Hepatocyte (in vitro differentiated cells): ENCODE measurements at regions not wholly inside any gene's neighbourhood (a gene's known extent, or its start where the extent isn't known, plus 50 kb on each side); places are given as distances from the start of the nearest gene placed in this dataset.
"Not testable (repeated sequence)": the region's sequence is repeated elsewhere in the genome, so short reads cannot be mapped to it uniquely, and the experiment has no call there.

Experiments
- DNase-seq: peaks from one replicate; pipeline ENCODE4 v3.0.0-alpha.2; 2016; ENCODE audit warnings: low spot score
- H2AFZ ChIP-seq: fragments of 200-600 bp; sonication (generic); 2 replicates; pipeline ENCODE4 v1.6.0; 2016; ENCODE audit warnings: antibody characterized with exemption, mild to moderate bottlenecking
- H3K27ac ChIP-seq: fragments of 200-600 bp; sonication (generic); 2 replicates; pipeline ENCODE4 v1.5.1; 2016; ENCODE audit warnings: mild to moderate bottlenecking
- H3K27me3 ChIP-seq: fragments of 200-600 bp; sonication (generic); 2 replicates; pipeline ENCODE4 v1.6.1; 2016
- H3K36me3 ChIP-seq: fragments of 200-600 bp; sonication (generic); replicated peaks from 2 replicates; pipeline ENCODE4 v1.5.1; 2016; ENCODE audit warnings: low read depth; ENCODE audit not compliant: insufficient read depth
- H3K4me1 ChIP-seq: fragments of 200-600 bp; sonication (generic); 2 replicates; pipeline ENCODE4 v1.5.1; 2016; ENCODE audit warnings: mild to moderate bottlenecking, moderate library complexity; ENCODE audit not compliant: insufficient read depth
- H3K4me2 ChIP-seq: fragments of 200-600 bp; sonication (generic); 2 replicates; pipeline ENCODE4 v1.6.0; 2016
- H3K4me3 ChIP-seq: fragments of 200-600 bp; sonication (generic); 2 replicates; pipeline ENCODE4 v1.5.1; 2016; ENCODE audit warnings: mild to moderate bottlenecking
- H3K79me2 ChIP-seq: fragments of 200-600 bp; sonication (generic); 2 replicates; pipeline ENCODE4 v1.6.0; 2017; ENCODE audit warnings: mild to moderate bottlenecking
- H3K9me2 ChIP-seq: fragments of 200-600 bp; sonication (generic); replicated peaks from 2 replicates; pipeline ENCODE4 v1.6.0; 2017; ENCODE audit warnings: mild to moderate bottlenecking; ENCODE audit not compliant: insufficient read depth
- H3K9me3 ChIP-seq: fragments of 200-600 bp; sonication (generic); 2 replicates; pipeline ENCODE4 v1.5.1; 2016; ENCODE audit warnings: low read depth, mild to moderate bottlenecking
- H4K20me1 ChIP-seq: fragments of 200-600 bp; sonication (generic); 2 replicates; pipeline ENCODE4 v1.6.0; 2016; ENCODE audit warnings: mild to moderate bottlenecking; ENCODE audit not compliant: insufficient read depth, poor library complexity, severe bottlenecking
- EZH2 ChIP-seq: fragments of 200-600 bp; sonication (generic); IDR thresholded peaks from 2 replicates; pipeline ENCODE4 v1.6.1; 2016; ENCODE audit warnings: antibody characterized with exemption, mild to moderate bottlenecking, borderline replicate concordance
- EZH2phosphoT487 ChIP-seq: fragments of 200-600 bp; sonication (generic); IDR thresholded peaks from one replicate; pipeline ENCODE4 v1.6.1; 2018; ENCODE audit warnings: antibody characterized with exemption, mild to moderate bottlenecking, low read depth, moderate library complexity; ENCODE audit not compliant: unreplicated experiment, severe bottlenecking
- WGBS: methylation state at CpG from one replicate; pipeline ENCODE4 v1.1.6; 2016; ENCODE audit warnings: low lambda C conversion rate; ENCODE audit errors: missing lambda C conversion rate; 5-methylcytosine and 5-hydroxymethylcytosine counted together
- TF ChIP-seq, protein P1 (sequence below): fragments of 200-600 bp; sonication (generic); IDR thresholded peaks from 2 replicates; pipeline ENCODE4 v1.5.1; 2016; ENCODE audit warnings: antibody characterized with exemption, mild to moderate bottlenecking; ENCODE audit not compliant: poor library complexity

DNA sequence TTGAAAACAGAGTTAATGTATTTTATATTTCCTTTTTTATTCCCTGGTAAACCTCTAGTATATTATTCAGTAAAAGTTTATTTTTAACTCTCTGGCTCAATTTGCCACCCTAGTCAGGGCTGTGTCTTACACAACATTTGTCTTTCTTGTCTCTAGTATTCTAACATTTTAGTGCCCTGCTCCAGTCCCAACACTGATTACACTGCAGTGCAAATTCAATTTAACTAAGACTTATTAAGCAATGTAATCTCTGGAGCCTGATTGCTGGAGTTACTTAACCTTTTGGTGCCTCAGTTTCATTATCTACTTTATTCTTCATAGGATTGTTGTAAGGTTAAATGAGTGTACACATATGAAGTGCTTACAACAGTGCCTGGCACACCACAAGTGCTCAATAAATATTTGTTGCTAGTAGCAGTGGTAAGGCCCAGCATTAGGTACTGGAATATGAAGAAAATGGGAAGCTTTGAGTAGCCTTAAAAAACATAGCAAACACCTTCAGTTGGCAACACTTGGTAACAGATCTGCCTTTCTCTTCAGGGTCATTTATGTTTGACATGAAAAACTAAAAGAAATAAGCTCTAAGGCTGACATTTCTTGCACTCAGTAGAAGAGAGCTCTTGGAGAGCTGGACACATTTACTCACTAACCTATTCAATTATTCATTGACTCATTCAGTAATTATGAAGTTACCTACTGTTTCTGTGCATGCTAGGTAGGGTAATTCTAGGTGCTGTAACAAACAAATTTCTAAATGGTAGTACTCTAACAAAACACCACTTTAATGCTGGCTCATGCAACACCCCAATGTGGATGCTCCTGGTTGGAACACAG, 364.5 kb upstream of the EPHA3 start:
- no peaks in the 10 kb centered on the region for H4K20me1 ChIP-seq
- H3K36me3 ChIP-seq, result no peaks in the 10 kb centered on the region
- no peaks in the 10 kb centered on the region for H3K4me1 ChIP-seq
- no peaks in the 10 kb centered on the region for H3K9me2 ChIP-seq
- H3K9me3 ChIP-seq, result no peaks in the 10 kb centered on the region
- no peak overlapping the region for H3K27ac ChIP-seq
- H3K27me3 ChIP-seq, result no peaks in the 10 kb centered on the region
- no peaks in the 10 kb centered on the region for H3K79me2 ChIP-seq
- TF ChIP-seq, protein P1, sequence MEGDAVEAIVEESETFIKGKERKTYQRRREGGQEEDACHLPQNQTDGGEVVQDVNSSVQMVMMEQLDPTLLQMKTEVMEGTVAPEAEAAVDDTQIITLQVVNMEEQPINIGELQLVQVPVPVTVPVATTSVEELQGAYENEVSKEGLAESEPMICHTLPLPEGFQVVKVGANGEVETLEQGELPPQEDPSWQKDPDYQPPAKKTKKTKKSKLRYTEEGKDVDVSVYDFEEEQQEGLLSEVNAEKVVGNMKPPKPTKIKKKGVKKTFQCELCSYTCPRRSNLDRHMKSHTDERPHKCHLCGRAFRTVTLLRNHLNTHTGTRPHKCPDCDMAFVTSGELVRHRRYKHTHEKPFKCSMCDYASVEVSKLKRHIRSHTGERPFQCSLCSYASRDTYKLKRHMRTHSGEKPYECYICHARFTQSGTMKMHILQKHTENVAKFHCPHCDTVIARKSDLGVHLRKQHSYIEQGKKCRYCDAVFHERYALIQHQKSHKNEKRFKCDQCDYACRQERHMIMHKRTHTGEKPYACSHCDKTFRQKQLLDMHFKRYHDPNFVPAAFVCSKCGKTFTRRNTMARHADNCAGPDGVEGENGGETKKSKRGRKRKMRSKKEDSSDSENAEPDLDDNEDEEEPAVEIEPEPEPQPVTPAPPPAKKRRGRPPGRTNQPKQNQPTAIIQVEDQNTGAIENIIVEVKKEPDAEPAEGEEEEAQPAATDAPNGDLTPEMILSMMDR, result no peak
- TF ChIP-seq EZH2 (no peak), EZH2phosphoT487 (no peak)
- H3K4me3 ChIP-seq, result no peak overlapping the region
- H2AFZ ChIP-seq, result no peak overlapping the region
- no peak for DNase-seq
- H3K4me2 ChIP-seq, result no peak overlapping the region

DNA sequence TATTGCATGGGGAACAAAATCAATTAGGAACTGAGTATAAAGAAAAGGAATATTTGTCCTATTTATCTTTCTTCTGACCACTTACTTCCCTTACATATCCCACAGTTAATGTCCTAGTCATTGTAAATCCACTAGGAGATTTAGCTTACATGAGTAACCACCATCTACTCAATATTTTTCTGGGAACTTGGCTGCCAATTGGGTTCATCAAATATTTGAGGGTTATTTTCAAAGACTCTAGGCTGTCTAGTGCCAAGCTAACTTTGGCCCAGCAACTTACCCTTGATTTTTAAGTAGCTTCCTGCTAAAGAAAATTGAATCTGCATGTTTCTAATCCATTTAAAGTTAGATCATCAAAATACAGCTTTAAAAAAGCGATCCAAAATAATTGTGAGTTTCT, 362.5 kb upstream of the EPHA3 start:
- no peaks in the 10 kb centered on the region for H4K20me1 ChIP-seq
- WGBS, result 78% methylated on average over 1 of the region's 1 CpG
- no peak overlapping the region for H3K27ac ChIP-seq
- H3K79me2 ChIP-seq, result no peaks in the 10 kb centered on the region
- TF ChIP-seq, protein P1, result no peak
- TF ChIP-seq EZH2, result no peak
- no peak for TF ChIP-seq EZH2phosphoT487
- H3K36me3 ChIP-seq, result no peaks in the 10 kb centered on the region
- no peaks in the 10 kb centered on the region for H3K9me2 ChIP-seq
- H3K27me3 ChIP-seq, result no peaks in the 10 kb centered on the region
- H3K4me1 ChIP-seq, result no peaks in the 10 kb centered on the region
- H3K4me3 ChIP-seq, result no peak overlapping the region
- H3K9me3 ChIP-seq, result no peaks in the 10 kb centered on the region
- H2AFZ ChIP-seq, result no peak overlapping the region
- DNase-seq, result no peak
- H3K4me2 ChIP-seq, result no peak overlapping the region

DNA sequence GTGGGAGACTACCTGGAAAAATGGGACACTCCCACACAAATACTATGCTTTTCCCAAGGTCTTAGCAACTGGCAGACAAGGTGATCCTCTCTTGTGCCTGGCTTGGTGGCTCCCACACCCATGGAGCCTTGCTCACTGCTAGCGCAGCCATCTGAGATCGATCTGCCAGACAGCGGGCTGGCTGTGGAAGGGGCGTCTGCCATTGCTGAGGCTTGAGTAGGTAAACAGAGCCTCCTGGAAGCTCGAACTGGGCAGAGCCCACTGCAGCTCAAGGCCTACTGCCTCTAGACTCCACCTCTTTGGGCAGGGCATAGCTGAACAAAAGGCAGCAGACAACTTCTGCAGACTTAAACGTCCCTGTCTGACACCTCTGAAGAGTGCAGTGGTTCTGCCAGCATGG, 360.3 kb upstream of the EPHA3 start:
- H3K36me3 ChIP-seq, H3K9me2 ChIP-seq, H3K9me3 ChIP-seq, H3K79me2 ChIP-seq, H4K20me1 ChIP-seq, H3K27ac ChIP-seq, H3K4me3 ChIP-seq, H3K4me1 ChIP-seq, H3K4me2 ChIP-seq, DNase-seq, H3K27me3 ChIP-seq, H2AFZ ChIP-seq: not testable (repeated sequence)
- 87% methylated on average over 6 of the region's 6 CpGs for WGBS

DNA sequence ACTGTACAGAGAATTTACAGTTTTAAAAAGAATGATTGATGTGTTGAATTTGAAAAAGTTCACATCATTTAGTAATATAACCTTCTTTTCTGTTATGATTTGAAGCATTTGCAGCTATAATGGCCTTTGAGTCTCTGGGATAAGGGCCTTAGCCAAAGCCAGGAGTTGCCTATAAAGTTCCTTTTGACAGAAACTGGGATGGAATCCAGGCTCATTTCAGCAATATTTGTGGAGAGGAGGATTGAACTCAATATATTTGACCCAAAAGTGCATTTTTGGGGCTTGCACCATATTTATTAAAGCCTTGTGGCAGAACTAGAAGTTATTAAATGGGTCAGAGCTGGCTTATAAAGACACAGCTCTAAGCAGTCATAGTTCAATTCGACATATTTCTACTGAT, 348.7 kb upstream of the EPHA3 start:
- Histone ChIP-seq H3K9me2 (no peaks in the 10 kb centered on the region), H3K79me2 (no peaks in the 10 kb centered on the region), H2AFZ (no peak overlapping the region), H3K36me3 (no peaks in the 10 kb centered on the region), H3K4me1 (no peaks in the 10 kb centered on the region), H3K27ac (no peak overlapping the region), H3K27me3 (no peaks in the 10 kb centered on the region), H3K4me2 (no peak overlapping the region), H4K20me1 (no peaks in the 10 kb centered on the region), H3K9me3 (no peaks in the 10 kb centered on the region), H3K4me3 (no peak overlapping the region)
- WGBS, result 59% methylated on average over 1 of the region's 1 CpG
- no peak for DNase-seq
- TF ChIP-seq, protein P1, result no peak
- TF ChIP-seq EZH2 (no peak), EZH2phosphoT487 (no peak)
